Ovary (tissue), 7 donors: ENCODE measurements at regions not wholly inside any gene's neighbourhood (a gene's known extent, or its start where the extent isn't known, plus 50 kb on each side); places are given as distances from the start of the nearest gene placed in this dataset.

Experiments
- DNase-seq, 5 donors: peaks; one replicate each; pipeline ENCODE4 v3.0.0-alpha.2; 2019 to 2020
- H3K27ac ChIP-seq, 2 donors: fragments of 200-600 bp; one replicate each; pipeline versions ENCODE4 v1.5.1 to v1.8.0; 2019 to 2022
- H3K27me3 ChIP-seq: fragments of 200-600 bp; one replicate; pipeline ENCODE4 v1.8.0; 2022
- H3K36me3 ChIP-seq: fragments of 200-600 bp; sonication (generic); one replicate; pipeline ENCODE4 v1.5.1; 2019
- H3K4me1 ChIP-seq: one replicate; pipeline ENCODE4 v1.8.1; 2013; ENCODE audit warnings: mild to moderate bottlenecking, moderate library complexity; ENCODE audit not compliant: insufficient read depth
- H3K4me3 ChIP-seq: fragments of 200-600 bp; sonication (generic); one replicate; pipeline ENCODE4 v1.5.1; 2017
- H3K9me3 ChIP-seq, 2 donors: fragments of 200-600 bp in 1 of 2; sonication (generic) in 1 of 2; one replicate each; pipeline versions ENCODE4 v1.5.1 to v1.8.1; 2013 to 2019; ENCODE audit warnings: mild to moderate bottlenecking in 1 of 2, moderate library complexity in 1 of 2
- CTCF ChIP-seq, 3 donors: fragments of 450-650 bp in 2 of 3; fragments of 200-600 bp in 1 of 3; IDR thresholded peaks; one replicate each; pipeline versions ENCODE4 v1.5.1 to v1.8.0; 2016 to 2022; ENCODE audit warnings: antibody characterized with exemption in 3 of 3, mild to moderate bottlenecking in 1 of 3
- EP300 ChIP-seq: sonication (generic); formaldehyde crosslinking; IDR thresholded peaks from one replicate; pipeline ENCODE4 v1.6.1; 2017; ENCODE audit warnings: antibody characterized with exemption
- POLR2A ChIP-seq: fragments of 450-650 bp; IDR thresholded peaks from one replicate; pipeline ENCODE4 v1.6.1; 2017; ENCODE audit warnings: antibody characterized with exemption, mild to moderate bottlenecking, moderate library complexity
- WGBS, 3 donors: extraction: QIAGEN DNeasy Blood & Tissue Kit in 1 of 3; methylation state at CpG; one replicate each; pipeline versions ENCODE4 v1.1.5 to v1.1.7; 2013 to 2017; 5-methylcytosine and 5-hydroxymethylcytosine counted together
- intact Hi-C, 4 donors: fragments of 100-400 bp; cut with DNase I; formaldehyde crosslinking; loops; one replicate each; pipeline versions ENCODE4 v1.11.0 to v1.15.1; 2022 to 2023
- donor health status: DM: no; HTN: no; CAD: no; lungs with moderate emphysema.
- donor health status: DM: no; HTN: no; CAD: no.
- donor health status: Bipolar disorder and iron deficiency.
- donor health status: DM: no; HTN: no; CAD: no.
- donor health status: DM: yes; HTN: yes; CAD: no.

DNA sequence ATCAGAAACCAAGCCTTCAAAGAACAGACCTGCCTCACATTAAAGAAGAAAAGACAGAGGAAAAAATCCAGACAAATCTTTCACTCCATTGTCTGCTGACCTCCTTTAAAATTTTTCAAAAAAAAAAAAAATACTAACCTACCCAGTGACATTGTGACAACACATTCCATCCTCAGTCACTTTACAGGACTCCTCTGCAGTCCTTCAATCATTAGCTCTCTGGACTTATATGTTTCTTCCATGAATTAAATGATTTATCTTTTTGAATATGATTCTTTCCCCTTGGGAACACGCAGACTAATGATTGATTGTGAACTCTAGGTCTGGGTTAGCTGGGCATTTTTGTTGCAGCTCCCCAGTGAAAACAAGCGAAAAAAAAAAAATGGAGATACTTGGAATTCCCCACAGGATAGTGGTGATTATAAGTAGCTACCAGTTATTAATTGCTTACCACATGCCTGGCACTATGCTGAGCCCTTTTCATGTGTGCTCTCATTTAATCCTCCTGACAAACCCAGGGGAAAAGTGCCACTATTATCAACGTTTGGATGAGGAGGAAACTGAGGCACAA is 261.3 kb upstream of the NCKAP5 start:
- WGBS, 3 donors: 18 to 23% (median 20%) methylated on average over 3 of the region's 3 CpGs
- Histone ChIP-seq H3K4me3 (no peak overlapping the region), H3K27me3 (no peaks in the 10 kb centered on the region), H3K27ac (no peak overlapping the region), H3K36me3 (no peaks in the 10 kb centered on the region), H3K4me1 (no peaks in the 10 kb centered on the region), H3K9me3 (peaks cover 0 to 2% of the 10 kb centered on the region in 2 donors)
- TF ChIP-seq POLR2A: no peak
- TF ChIP-seq CTCF (IDR thresholded peaks at IDR 0.05): no peak
- TF ChIP-seq EP300: no peak
- intact Hi-C loops: no loop called here
- no peak for DNase-seq

- no peak overlapping the region for H3K4me3 ChIP-seq
- intact Hi-C loops: no loop called here
- TF ChIP-seq EP300 (no peak), CTCF (IDR thresholded peaks at IDR 0.05) (no peak), POLR2A (no peak)
- H3K4me1 ChIP-seq: no peaks in the 10 kb centered on the region
- H3K36me3 ChIP-seq: no peaks in the 10 kb centered on the region
- 50 to 73% (median 60%) methylated on average over 1 of the region's 1 CpG for WGBS, 3 donors
- no peak overlapping the region for H3K27ac ChIP-seq
- DNase-seq: no peak
- no peaks in the 10 kb centered on the region for H3K27me3 ChIP-seq
- no peaks in the 10 kb centered on the region for H3K9me3 ChIP-seq
These were observed 265.5 kb upstream of the NCKAP5 start for GRCh38 chr2:133833746-133834145.

GRCh38 chr2:133835821-133836619 is 267.8 kb upstream of the NCKAP5 start:
- intact Hi-C loops: no loop called here
- WGBS, 3 donors: 45 to 89% (median 86%) methylated on average over 2 of the region's 2 CpGs

DNA sequence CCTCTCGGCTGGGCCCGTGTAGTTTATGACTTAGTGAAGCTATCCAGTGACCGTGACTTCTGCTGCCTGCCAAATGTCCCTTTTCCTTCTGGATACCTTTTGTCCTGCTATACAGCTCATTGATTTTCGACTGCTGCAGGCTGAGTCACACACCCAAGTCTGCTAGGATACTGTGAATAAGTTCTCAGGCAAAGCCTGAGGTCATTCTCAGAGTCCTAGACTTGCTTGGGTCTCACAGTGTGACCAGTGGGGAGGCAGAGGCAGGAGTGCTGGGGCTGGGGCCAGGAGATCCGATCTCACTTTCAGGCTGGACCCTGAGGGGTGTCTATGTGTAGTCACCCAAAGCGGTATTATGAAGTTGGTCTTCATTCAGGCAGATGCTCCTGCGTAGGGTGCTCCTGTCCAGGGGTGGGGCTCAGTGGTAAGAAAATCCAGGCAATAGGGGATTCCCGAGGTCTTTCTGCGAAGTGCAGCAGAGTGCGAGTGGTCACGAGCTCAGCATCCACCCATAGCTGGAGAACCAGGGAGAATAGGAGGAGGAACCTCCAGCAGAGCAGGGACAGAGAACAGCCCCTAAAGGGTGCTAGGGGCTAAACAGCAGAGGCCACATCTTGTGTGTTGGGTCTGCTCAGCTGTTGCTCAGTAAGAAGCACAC is 268.6 kb upstream of the NCKAP5 start:
- no peaks in the 10 kb centered on the region for H3K9me3 ChIP-seq
- no peaks in the 10 kb centered on the region for H3K4me1 ChIP-seq
- DNase-seq: no peak
- H3K27me3 ChIP-seq: no peaks in the 10 kb centered on the region
- TF ChIP-seq EP300: no peak
- no peak for TF ChIP-seq POLR2A
- TF ChIP-seq CTCF (IDR thresholded peaks at IDR 0.05): no peak
- no peak overlapping the region for H3K27ac ChIP-seq
- intact Hi-C loops: no loop called here
- no peak overlapping the region for H3K4me3 ChIP-seq
- H3K36me3 ChIP-seq: no peaks in the 10 kb centered on the region
- 83 to 93% (median 86%) methylated on average over 11 of the region's 11 CpGs for WGBS, 3 donors

More at GRCh38 chr2:133835821-133836619, 267.8 kb upstream of the NCKAP5 start:
- no peak overlapping the region for H3K4me3 ChIP-seq
- H3K27me3 ChIP-seq: no peaks in the 10 kb centered on the region
- H3K27ac ChIP-seq: no peak overlapping the region
- no peaks in the 10 kb centered on the region for H3K4me1 ChIP-seq
- no peak for DNase-seq
- no peak for TF ChIP-seq EP300
- no peak for TF ChIP-seq CTCF (IDR thresholded peaks at IDR 0.05)
- no peak for TF ChIP-seq POLR2A
- no peaks in the 10 kb centered on the region for H3K9me3 ChIP-seq
- H3K36me3 ChIP-seq: no peaks in the 10 kb centered on the region
